ENCODE measurements at regions not wholly inside any gene's neighbourhood (a gene's known extent, or its start where the extent isn't known, plus 50 kb on each side); places are given as distances from the start of the nearest gene placed in this dataset.

- TF ChIP-seq CTCF (IDR thresholded peaks at IDR 0.05; ENCODE audit: low read depth, low read length) (no peak), POLR2A (IDR thresholded peaks at IDR 0.05; ENCODE audit: extremely low read depth, insufficient read length) (no peak), MYC (IDR thresholded peaks at IDR 0.05; ENCODE audit: low read depth, low read length) (no peak)
Observed at GRCh38 chr5:77947041-77947428, 170.9 kb upstream of the TBCA start.

Measured in NB4 (cell line).